Esophagus muscularis mucosa (tissue), 3 donors: ENCODE measurements at regions not wholly inside any gene's neighbourhood (a gene's known extent, or its start where the extent isn't known, plus 50 kb on each side); places are given as distances from the start of the nearest gene placed in this dataset.

Source experiments
- EP300 ChIP-seq: sonication (generic); formaldehyde crosslinking; IDR thresholded peaks from one replicate; pipeline ENCODE4 v1.6.1; 2017; ENCODE audit warnings: antibody characterized with exemption
- POLR2A ChIP-seq: fragments of 450-650 bp; IDR thresholded peaks from one replicate; pipeline ENCODE4 v1.6.1; 2017; ENCODE audit warnings: antibody characterized with exemption, moderate library complexity, mild to moderate bottlenecking, low read depth
- POLR2AphosphoS5 ChIP-seq, 2 donors: sonication (generic); formaldehyde crosslinking; IDR thresholded peaks; one replicate each; pipeline ENCODE4 v1.6.1; 2017; ENCODE audit warnings: antibody characterized with exemption in 2 of 2

GRCh38 chr13:44191504-44192171, 182.0 kb upstream of the SERP2 start:
- TF ChIP-seq POLR2AphosphoS5 (IDR thresholded peaks at IDR 0.05): peak; percentile 44 to 46
- no peak for TF ChIP-seq EP300
- no peak for TF ChIP-seq POLR2A
